ENCODE measurements at regions not wholly inside any gene's neighbourhood (a gene's known extent, or its start where the extent isn't known, plus 50 kb on each side); places are given as distances from the start of the nearest gene placed in this dataset.
A peak's percentile ranks its signal among the peaks of the same experiment; 100 is the strongest.

GRCh38 chr2:40507432-40507831, 55.5 kb upstream of the SLC8A1 start:
- DNase-seq = peak in 1 of 2 donors; percentile 28

GRCh38 chr2:40510304-40510703, 58.4 kb upstream of the SLC8A1 start:
- DNase-seq = no peak

- peak; percentile 81 to 85 for DNase-seq
Measured at GRCh38 chr2:40511661-40512213, 59.8 kb upstream of the SLC8A1 start.

GRCh38 chr2:40512256-40512655, 60.4 kb upstream of the SLC8A1 start:
- no peak for DNase-seq

- peak; percentile 45 to 55 for DNase-seq
Measured at GRCh38 chr2:40513201-40513600, 61.3 kb upstream of the SLC8A1 start.

- no peak for DNase-seq
Measured at GRCh38 chr2:40516604-40517003, 64.7 kb upstream of the SLC8A1 start.

- no peak for DNase-seq
Measured at GRCh38 chr2:40528564-40528963, 76.7 kb upstream of the SLC8A1 start.

GRCh38 chr2:40531359-40531758, 79.5 kb upstream of the SLC8A1 start:
- DNase-seq = no peak

- DNase-seq = no peak
Measured at GRCh38 chr2:40534528-40534927, 82.6 kb upstream of the SLC8A1 start.

GRCh38 chr2:40535972-40536371, 84.1 kb upstream of the SLC8A1 start:
- no peak for DNase-seq

- DNase-seq = no peak
Measured at GRCh38 chr2:40540026-40540425, 88.1 kb upstream of the SLC8A1 start.

GRCh38 chr2:40543381-40543780, 91.5 kb upstream of the SLC8A1 start:
- no peak for DNase-seq

- DNase-seq = no peak
Measured at GRCh38 chr2:40544072-40544471, 92.2 kb upstream of the SLC8A1 start.

- DNase-seq = no peak
Measured at GRCh38 chr2:40545645-40546044, 93.8 kb upstream of the SLC8A1 start.

GRCh38 chr2:40546439-40547191, 94.7 kb upstream of the SLC8A1 start:
- DNase-seq = peak in 1 of 2 donors; percentile 10

GRCh38 chr2:40548521-40548920, 96.6 kb upstream of the SLC8A1 start:
- DNase-seq = no peak

- no peak for DNase-seq
Measured at GRCh38 chr2:40550085-40550484, 98.2 kb upstream of the SLC8A1 start.

GRCh38 chr2:40551081-40551480, 99.2 kb upstream of the SLC8A1 start:
- DNase-seq = no peak

GRCh38 chr2:40554665-40555294, 102.9 kb upstream of the SLC8A1 start:
- DNase-seq = peak; percentile 59 to 95

- DNase-seq = peak in 1 of 2 donors; percentile 10
Measured at GRCh38 chr2:40556293-40556692, 104.4 kb upstream of the SLC8A1 start.

GRCh38 chr2:40556739-40557138, 104.8 kb upstream of the SLC8A1 start:
- DNase-seq = no peak

- DNase-seq = peak; percentile 64 to 78
Measured at GRCh38 chr2:40558761-40559160, 106.9 kb upstream of the SLC8A1 start.

- DNase-seq = no peak
Measured at GRCh38 chr2:40559175-40559574, 107.3 kb upstream of the SLC8A1 start.

- peak; percentile 54 to 65 for DNase-seq
Measured at GRCh38 chr2:40564184-40564583, 112.3 kb upstream of the SLC8A1 start.
